ENCODE measurements at regions not wholly inside any gene's neighbourhood (a gene's known extent, or its start where the extent isn't known, plus 50 kb on each side); places are given as distances from the start of the nearest gene placed in this dataset.
"Not testable (repeated sequence)": the region's sequence is repeated elsewhere in the genome, so short reads cannot be mapped to it uniquely, and the experiment has no call there.

GRCh38 chrX:109878236-109878635 lies 124.7 kb upstream of the TMEM164 start:
- DNase-seq (ENCODE audit: low spot score), result no peak

- DNase-seq (ENCODE audit: low spot score), result no peak
These were observed 122.9 kb upstream of the TMEM164 start for GRCh38 chrX:109879991-109880390.

- DNase-seq (ENCODE audit: low spot score), result no peak
These were observed 122.3 kb upstream of the TMEM164 start for GRCh38 chrX:109880629-109881028.

- DNase-seq (ENCODE audit: low spot score), result peak; percentile 70
These were observed 116.7 kb upstream of the TMEM164 start for GRCh38 chrX:109886122-109886761.

GRCh38 chrX:109889289-109890006 lies 113.5 kb upstream of the TMEM164 start:
- DNase-seq (ENCODE audit: low spot score), result no peak

- DNase-seq (ENCODE audit: low spot score), result no peak
These were observed 112.6 kb upstream of the TMEM164 start for GRCh38 chrX:109890300-109890699.

GRCh38 chrX:109890910-109891502 lies 111.9 kb upstream of the TMEM164 start:
- DNase-seq (ENCODE audit: low spot score), result peak; percentile 67

- not testable (repeated sequence) for DNase-seq (ENCODE audit: low spot score)
These were observed 106.9 kb upstream of the TMEM164 start for GRCh38 chrX:109896024-109896423.

- peak; percentile 22 for DNase-seq (ENCODE audit: low spot score)
These were observed 100.2 kb upstream of the TMEM164 start for GRCh38 chrX:109902665-109903064.

- peak; percentile 16 for DNase-seq (ENCODE audit: low spot score)
These were observed 91.9 kb upstream of the TMEM164 start for GRCh38 chrX:109911046-109911445.

- not testable (repeated sequence) for DNase-seq (ENCODE audit: low spot score)
These were observed 89.9 kb upstream of the TMEM164 start for GRCh38 chrX:109912993-109913392.

GRCh38 chrX:109914114-109914849 lies 88.6 kb upstream of the TMEM164 start:
- DNase-seq (ENCODE audit: low spot score), result no peak

GRCh38 chrX:109918753-109919152 lies 84.2 kb upstream of the TMEM164 start:
- no peak for DNase-seq (ENCODE audit: low spot score)

GRCh38 chrX:109920325-109920724 lies 82.6 kb upstream of the TMEM164 start:
- DNase-seq (ENCODE audit: low spot score), result no peak

GRCh38 chrX:109920868-109921267 lies 82.0 kb upstream of the TMEM164 start:
- no peak for DNase-seq (ENCODE audit: low spot score)

GRCh38 chrX:109922190-109922589 lies 80.7 kb upstream of the TMEM164 start:
- DNase-seq (ENCODE audit: low spot score), result no peak

GRCh38 chrX:109925003-109925402 lies 77.9 kb upstream of the TMEM164 start:
- DNase-seq (ENCODE audit: low spot score), result not testable (repeated sequence)

GRCh38 chrX:109925656-109926055 lies 77.3 kb upstream of the TMEM164 start:
- no peak for DNase-seq (ENCODE audit: low spot score)

GRCh38 chrX:109926118-109926517 lies 76.8 kb upstream of the TMEM164 start:
- no peak for DNase-seq (ENCODE audit: low spot score)

GRCh38 chrX:109926743-109927662 lies 75.9 kb upstream of the TMEM164 start:
- no peak for DNase-seq (ENCODE audit: low spot score)

- DNase-seq (ENCODE audit: low spot score), result no peak
These were observed 75.1 kb upstream of the TMEM164 start for GRCh38 chrX:109927663-109928273.
